ENCODE measurements at regions not wholly inside any gene's neighbourhood (a gene's known extent, or its start where the extent isn't known, plus 50 kb on each side); places are given as distances from the start of the nearest gene placed in this dataset.

GRCh38 chr11:134516529-134516928, 104.5 kb upstream of the B3GAT1 start:
- intact Hi-C loops (cut with DNase I), result no loop called here
- Histone ChIP-seq H3K27me3 (peaks cover 0 to 93% (median 3%) of the 10 kb centered on the region in 9 donors), H3K27ac (no peak overlapping the region), H3K9me3 (no peaks in the 10 kb centered on the region), H3K4me1 (no peaks in the 10 kb centered on the region), H3K36me3 (no peaks in the 10 kb centered on the region), H3K4me3 (no peak overlapping the region)
- WGBS, 4 donors, result 71 to 78% (median 76%) methylated on average over 9 of the region's 9 CpGs
- no peak for DNase-seq
- TF ChIP-seq POLR2A (IDR thresholded peaks at IDR 0.05) (no peak), CTCF (IDR thresholded peaks at IDR 0.05) (no peak)
- no peak for ATAC-seq

- no peak for ATAC-seq
- Histone ChIP-seq H3K4me3 (no peak overlapping the region), H3K27me3 (peaks cover 0 to 98% (median 3%) of the 10 kb centered on the region in 9 donors), H3K9me3 (no peaks in the 10 kb centered on the region), H3K27ac (no peak overlapping the region), H3K36me3 (no peaks in the 10 kb centered on the region), H3K4me1 (no peaks in the 10 kb centered on the region)
- WGBS, 4 donors, result 78 to 81% (median 80%) methylated on average over 25 to 26 of the region's 26 CpGs
- TF ChIP-seq CTCF (IDR thresholded peaks at IDR 0.05) (no peak), POLR2A (IDR thresholded peaks at IDR 0.05) (no peak)
- peak in 1 of 5 donors; percentile 10 for DNase-seq
- intact Hi-C loops (cut with DNase I), result no loop called here
These were observed 103.3 kb upstream of the B3GAT1 start for GRCh38 chr11:134515081-134515960.

- TF ChIP-seq POLR2A (IDR thresholded peaks at IDR 0.05), result no peak
- TF ChIP-seq CTCF (IDR thresholded peaks at IDR 0.05), result no peak
- ATAC-seq, result no peak
- Histone ChIP-seq H3K27me3 (peaks cover 0 to 92% (median 3%) of the 10 kb centered on the region in 9 donors), H3K9me3 (no peaks in the 10 kb centered on the region), H3K27ac (no peak overlapping the region), H3K4me1 (no peaks in the 10 kb centered on the region), H3K4me3 (no peak overlapping the region), H3K36me3 (no peaks in the 10 kb centered on the region)
- no peak for DNase-seq
- intact Hi-C loops (cut with DNase I), result no loop called here
- 63 to 70% (median 65%) methylated on average over 8 to 10 of the region's 10 CpGs for WGBS, 4 donors
These were observed 102.4 kb upstream of the B3GAT1 start for GRCh38 chr11:134514354-134514951.

GRCh38 chr11:134513585-134514120, 101.6 kb upstream of the B3GAT1 start:
- Histone ChIP-seq H3K4me1 (no peaks in the 10 kb centered on the region), H3K9me3 (no peaks in the 10 kb centered on the region), H3K27ac (no peak overlapping the region), H3K36me3 (no peaks in the 10 kb centered on the region), H3K4me3 (no peak overlapping the region), H3K27me3 (peaks cover 0 to 84% (median 3%) of the 10 kb centered on the region in 9 donors)
- TF ChIP-seq POLR2A (IDR thresholded peaks at IDR 0.05), result no peak
- no peak for TF ChIP-seq CTCF (IDR thresholded peaks at IDR 0.05)
- DNase-seq (peak in 1 of 5 donors; percentile 37), ATAC-seq (no peak)
- intact Hi-C loops (cut with DNase I), result no loop called here
- 68 to 80% (median 76%) methylated on average over 13 to 18 of the region's 18 CpGs for WGBS, 4 donors

Measured in heart left ventricle (tissue), 16 donors.